NCI-H1105 (cell line): ENCODE measurements at regions not wholly inside any gene's neighbourhood (a gene's known extent, or its start where the extent isn't known, plus 50 kb on each side); places are given as distances from the start of the nearest gene placed in this dataset.

ENCODE experiments used
- DNase-seq: peaks from one replicate; lab custom pipeline; 2025; lab: John Stamatoyannopoulos, UW

DNA sequence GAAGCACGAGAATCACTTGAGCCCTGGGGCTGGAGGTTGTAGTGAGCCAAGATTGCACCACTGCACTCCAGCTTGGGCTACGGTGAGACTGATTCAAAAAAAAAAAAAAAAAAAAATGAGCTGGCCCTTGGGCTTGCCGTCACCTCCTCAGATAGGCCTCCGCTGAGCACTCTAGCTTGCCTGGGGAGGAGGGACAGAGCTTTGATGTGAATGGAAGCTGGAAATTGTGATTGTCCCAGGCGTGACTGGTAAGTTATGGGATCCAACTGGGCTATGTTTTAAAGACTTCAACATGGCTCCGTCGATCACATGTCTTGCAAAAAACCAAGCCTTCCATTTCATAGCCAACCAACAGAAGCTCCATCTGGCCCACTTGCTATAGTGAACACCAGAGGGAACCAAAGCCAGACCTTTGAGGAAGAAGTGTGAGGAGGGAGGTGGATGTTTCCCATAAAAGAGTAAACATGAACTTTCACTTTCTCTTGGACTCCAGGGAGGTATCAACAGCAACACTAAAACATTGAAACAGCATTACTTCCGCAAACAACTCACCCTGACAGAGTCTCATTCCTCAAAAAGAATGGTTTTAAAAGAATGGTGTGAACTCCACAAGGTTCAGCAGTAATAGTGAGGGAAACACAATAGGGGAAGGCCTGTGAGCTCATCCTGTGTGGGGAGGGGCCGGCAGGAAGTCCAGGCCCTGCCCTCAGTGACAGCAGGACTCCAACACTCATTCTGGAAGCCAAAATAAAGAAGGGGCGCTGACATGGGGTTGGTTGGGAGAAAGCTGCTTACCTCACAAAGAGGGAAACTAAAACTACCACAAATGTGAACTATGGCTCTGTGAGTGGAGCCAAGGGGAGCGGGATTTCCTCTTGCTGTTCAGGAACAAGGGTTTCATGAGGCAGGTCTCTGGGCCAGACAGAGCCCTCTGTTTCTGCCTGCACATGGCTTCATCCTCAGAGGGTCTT lies 59.2 kb upstream of the IL12A start:
- no peak for DNase-seq

DNA sequence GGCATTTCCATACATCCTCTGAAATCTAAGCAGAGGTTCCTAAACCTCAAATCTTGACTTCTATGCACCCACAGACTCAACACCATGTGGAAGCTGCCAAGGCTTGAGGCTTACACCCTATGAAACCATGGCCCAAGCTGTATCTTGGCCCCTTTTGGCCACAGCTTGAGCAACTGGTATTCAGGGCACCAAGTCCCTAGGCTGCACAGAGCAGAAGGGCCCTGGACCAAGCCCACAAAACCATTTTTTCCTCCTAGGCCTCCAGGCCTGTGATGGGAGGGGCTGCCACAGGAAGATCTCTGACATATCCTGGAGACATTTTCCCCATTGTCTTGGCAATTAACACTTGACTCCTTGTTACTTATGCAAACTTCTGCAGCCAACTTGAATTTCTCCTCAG lies 54.4 kb upstream of the IL12A start:
- DNase-seq, result no peak

DNA sequence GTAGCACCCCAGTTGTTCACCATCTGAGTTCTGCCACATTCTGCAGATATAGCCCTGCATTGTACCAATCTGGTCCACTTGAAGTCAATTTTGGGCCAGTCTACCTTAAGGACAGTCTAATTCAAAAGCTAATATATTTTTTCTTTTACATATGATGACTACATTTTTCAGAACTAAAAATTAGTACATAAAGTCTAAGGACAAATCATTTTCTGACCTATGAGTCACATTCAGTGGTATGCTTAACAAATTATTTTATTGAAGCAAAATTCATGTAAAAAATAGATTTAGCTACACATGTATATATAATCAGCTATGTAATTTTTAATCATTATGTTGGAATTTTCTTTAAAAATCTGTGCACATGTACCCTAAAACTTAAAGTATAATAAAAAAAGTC lies 52.1 kb upstream of the IL12A start:
- no peak for DNase-seq

DNA sequence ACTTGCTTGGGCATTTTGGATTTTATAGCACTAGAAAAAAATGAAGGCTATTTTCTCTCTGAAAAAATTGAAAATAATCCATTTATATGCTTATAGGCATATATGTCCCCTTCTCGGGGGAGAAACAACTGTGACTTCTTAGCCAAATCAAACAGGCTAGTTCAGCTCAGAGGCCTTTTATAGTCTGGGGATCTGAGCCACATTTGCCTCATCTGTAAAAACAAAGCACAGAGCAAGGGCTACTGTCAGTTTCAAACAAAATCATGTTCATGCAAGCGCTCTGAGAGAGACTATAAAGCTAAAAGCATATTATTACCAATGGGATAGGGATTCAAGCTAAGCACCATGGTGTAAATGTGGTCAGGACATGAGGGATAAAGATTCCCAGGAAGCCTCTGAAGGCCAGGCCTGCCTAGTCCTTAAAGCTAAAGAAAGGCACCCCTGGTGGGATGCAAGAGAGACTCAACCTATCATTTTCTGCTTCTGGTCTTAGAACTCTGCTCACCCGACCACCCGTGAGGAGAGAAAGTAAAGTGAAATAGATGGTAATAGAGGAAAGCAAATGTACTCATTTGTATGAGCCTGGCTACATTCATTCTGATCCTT lies 51.0 kb upstream of the IL12A start:
- DNase-seq, result no peak

DNA sequence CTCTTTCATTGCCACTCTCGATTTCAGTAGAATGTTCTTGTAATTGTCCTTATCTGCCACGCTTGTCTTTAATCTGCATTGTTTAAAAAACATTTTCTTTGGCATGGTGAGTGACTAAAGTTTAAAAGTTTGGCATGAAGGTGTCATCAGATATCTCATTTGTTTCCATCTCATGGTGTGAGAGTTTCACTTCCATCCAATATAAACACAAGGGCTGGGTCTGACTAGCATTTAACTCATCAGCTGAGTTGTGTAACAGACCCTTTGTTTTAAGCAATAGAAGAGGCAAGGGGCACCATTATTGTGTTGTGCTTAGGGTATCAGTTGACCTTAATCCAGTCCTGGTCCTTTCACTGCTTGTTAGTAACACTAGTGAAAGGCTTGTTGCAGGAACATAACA lies 49.9 kb upstream of the IL12A start:
- no peak for DNase-seq
